A549 (cell line): ENCODE measurements at regions not wholly inside any gene's neighbourhood (a gene's known extent, or its start where the extent isn't known, plus 50 kb on each side); places are given as distances from the start of the nearest gene placed in this dataset.

ENCODE experiments used
- CEBPB ChIP-seq, 2 experiments: fragments of >200 bp in 1 of 2; sonication (Bioruptor Twin) in 1 of 2; formaldehyde crosslinking in 1 of 2; IDR thresholded peaks; 2 replicates each; pipeline ENCODE4 v1.6.1; 2012 to 2016
- CTCF ChIP-seq: fragments of >200 bp; sonication (Bioruptor Twin); formaldehyde crosslinking; IDR thresholded peaks from 3 replicates; pipeline ENCODE4 v1.5.1; 2016
- EP300 ChIP-seq, 2 experiments: fragments of >200 bp; sonication (Bioruptor Twin); formaldehyde crosslinking; IDR thresholded peaks; 2 replicates in 1 of 2; 3 replicates in 1 of 2; pipeline ENCODE4 v1.6.1; 2016 to 2017
- FOSL2 ChIP-seq, 2 experiments: fragments of 450-650 bp in 1 of 2; fragments of >200 bp in 1 of 2; sonication (Bioruptor Twin) in 1 of 2; formaldehyde crosslinking; IDR thresholded peaks; 2 replicates each; pipeline versions ENCODE4 v1.5.0 to v1.6.1; 2016 to 2020; ENCODE audit warnings: mild to moderate bottlenecking in 1 of 2, moderate library complexity in 1 of 2
- HDAC2 ChIP-seq: fragments of 200-600 bp; sonication (generic); IDR thresholded peaks from 2 replicates; pipeline ENCODE4 v1.6.1; 2016
- JUN ChIP-seq, 2 experiments: fragments of >200 bp; sonication (Bioruptor Twin); formaldehyde crosslinking; IDR thresholded peaks; 2 replicates in 1 of 2; 3 replicates in 1 of 2; pipeline ENCODE4 v1.6.1; 2016 to 2017
- POLR2A ChIP-seq: IDR thresholded peaks from 2 replicates; pipeline ENCODE4 v1.6.1; 2012; ENCODE audit warnings: mild to moderate bottlenecking, low read length
- TF ChIP-seq, protein P1 (sequence below): fragments of 450-650 bp; IDR thresholded peaks from 2 replicates; pipeline ENCODE4 v1.6.1; 2014; ENCODE audit warnings: antibody characterized with exemption

DNA sequence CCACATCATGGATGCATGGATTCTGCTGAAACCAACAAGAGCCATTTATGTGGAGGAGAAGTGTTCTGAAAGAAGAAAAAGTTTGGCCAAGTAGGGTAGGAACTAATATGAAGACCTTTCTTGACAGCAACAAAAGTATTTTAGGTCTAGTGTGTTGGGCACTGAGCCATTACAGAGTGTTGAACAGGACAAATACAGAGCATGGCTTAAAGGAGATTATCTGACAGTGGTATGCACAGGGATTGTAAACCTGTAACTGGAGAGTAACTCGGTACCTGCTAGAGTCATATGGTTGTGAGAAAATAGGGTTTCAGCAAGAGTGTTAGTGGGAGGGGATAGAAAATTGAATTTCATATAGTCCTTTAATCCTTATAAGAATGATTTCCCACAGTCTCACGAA lies 513.2 kb upstream of the WWC1 start:
- TF ChIP-seq HDAC2 (no peak), CTCF (no peak), JUN (IDR thresholded peaks at IDR 0.05) (no peak), POLR2A (no peak), EP300 (IDR thresholded peaks at IDR 0.05) (no peak), CEBPB (IDR thresholded peaks at IDR 0.05) (no peak), FOSL2 (IDR thresholded peaks at IDR 0.05) (no peak), FOSL2 (CRISPR knock-in tag; IDR thresholded peaks at IDR 0.05) (no peak)
- TF ChIP-seq, protein P1, sequence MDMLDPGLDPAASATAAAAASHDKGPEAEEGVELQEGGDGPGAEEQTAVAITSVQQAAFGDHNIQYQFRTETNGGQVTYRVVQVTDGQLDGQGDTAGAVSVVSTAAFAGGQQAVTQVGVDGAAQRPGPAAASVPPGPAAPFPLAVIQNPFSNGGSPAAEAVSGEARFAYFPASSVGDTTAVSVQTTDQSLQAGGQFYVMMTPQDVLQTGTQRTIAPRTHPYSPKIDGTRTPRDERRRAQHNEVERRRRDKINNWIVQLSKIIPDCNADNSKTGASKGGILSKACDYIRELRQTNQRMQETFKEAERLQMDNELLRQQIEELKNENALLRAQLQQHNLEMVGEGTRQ = no peak
